ENCODE measurements at regions not wholly inside any gene's neighbourhood (a gene's known extent, or its start where the extent isn't known, plus 50 kb on each side); places are given as distances from the start of the nearest gene placed in this dataset.

GRCh38 chr4:166502660-166503059 lies 629.6 kb downstream of the TLL1 start (continued):
- no peak for TF ChIP-seq KLF17 (tag by site-specific recombination; IDR thresholded peaks at IDR 0.05)

- TF ChIP-seq ZFP41 (tag by site-specific recombination; IDR thresholded peaks at IDR 0.05; ENCODE audit: borderline replicate concordance), result no peak
- no peak for TF ChIP-seq ZBTB44 (tag by site-specific recombination; IDR thresholded peaks at IDR 0.05)
- no peak for TF ChIP-seq ZBTB7A (tag by site-specific recombination; IDR thresholded peaks at IDR 0.05; ENCODE audit: low read depth)
- TF ChIP-seq KLF8 (tag by site-specific recombination; IDR thresholded peaks at IDR 0.05), result no peak
- TF ChIP-seq ZNF121 (tag by site-specific recombination; IDR thresholded peaks at IDR 0.05), result no peak
- TF ChIP-seq ZNF692 (tag by site-specific recombination; IDR thresholded peaks at IDR 0.05), result no peak
- POLR2A ChIA-PET, result no interaction called here
- H3K9me3 ChIP-seq (ENCODE audit: control insufficient read depth, insufficient read depth, low read depth, low read length), result no peaks in the 10 kb centered on the region
These were observed 633.0 kb downstream of the TLL1 start for GRCh38 chr4:166506051-166506450.

GRCh38 chr4:166512267-166512666 lies 639.2 kb downstream of the TLL1 start:
- TF ChIP-seq ZNF510 (tag by site-specific recombination; IDR thresholded peaks at IDR 0.05; ENCODE audit: insufficient replicate concordance) (no peak), ZNF501 (tag by site-specific recombination; IDR thresholded peaks at IDR 0.05) (no peak), ZNF239 (tag by site-specific recombination; IDR thresholded peaks at IDR 0.05) (no peak), ZNF791 (tag by site-specific recombination; IDR thresholded peaks at IDR 0.05) (no peak), ZNF747 (tag by site-specific recombination; IDR thresholded peaks at IDR 0.05) (no peak), ZBTB20 (tag by site-specific recombination; IDR thresholded peaks at IDR 0.05) (no peak), KLF8 (tag by site-specific recombination; IDR thresholded peaks at IDR 0.05) (no peak), BCL11B (tag by site-specific recombination; IDR thresholded peaks at IDR 0.05; ENCODE audit: low read depth) (no peak), ZNF596 (tag by site-specific recombination; IDR thresholded peaks at IDR 0.05) (no peak), ZFHX2 (tag by site-specific recombination; conservative IDR thresholded peaks at IDR 0.05) (no peak), ZNF19 (tag by site-specific recombination; IDR thresholded peaks at IDR 0.05; ENCODE audit: low read depth) (no peak), ZNF366 (tag by site-specific recombination; conservative IDR thresholded peaks at IDR 0.05) (no peak)
- CTCF ChIA-PET, result no interaction called here
- Histone ChIP-seq H3K9me3 (ENCODE audit: control insufficient read depth, insufficient read depth, low read depth, low read length) (no peaks in the 10 kb centered on the region), H3K27ac (ENCODE audit: extremely low read depth, low read depth, low read length) (no peak overlapping the region), H3K4me3 (ENCODE audit: low read depth, low read length) (no peak overlapping the region), H3K4me1 (ENCODE audit: control insufficient read depth, insufficient read depth, low read length) (no peaks in the 10 kb centered on the region), H3K36me3 (ENCODE audit: control insufficient read depth in 2 of 2, insufficient read depth in 1 of 2, low read length in 2 of 2) (no peaks in the 10 kb centered on the region)
- POLR2A ChIA-PET, result no interaction called here

More at GRCh38 chr4:166506051-166506450, 633.0 kb downstream of the TLL1 start:
- Histone ChIP-seq H3K36me3 (ENCODE audit: control insufficient read depth in 2 of 2, insufficient read depth in 1 of 2, low read length in 2 of 2) (no peaks in the 10 kb centered on the region), H3K27ac (ENCODE audit: extremely low read depth, low read depth, low read length) (no peak overlapping the region), H3K4me1 (ENCODE audit: control insufficient read depth, insufficient read depth, low read length) (no peaks in the 10 kb centered on the region), H3K4me3 (ENCODE audit: low read depth, low read length) (no peak overlapping the region)
- CTCF ChIA-PET, result no interaction called here

GRCh38 chr4:166518315-166518714 lies 645.3 kb downstream of the TLL1 start:
- no peak overlapping the region for H3K4me3 ChIP-seq (ENCODE audit: low read depth, low read length)
- ChIA-PET POLR2A (no interaction called here), CTCF (no interaction called here)
- no peaks in the 10 kb centered on the region for H3K4me1 ChIP-seq (ENCODE audit: control insufficient read depth, insufficient read depth, low read length)
- no peaks in the 10 kb centered on the region for H3K9me3 ChIP-seq (ENCODE audit: control insufficient read depth, insufficient read depth, low read depth, low read length)
- H3K27ac ChIP-seq (ENCODE audit: extremely low read depth, low read depth, low read length), result no peak overlapping the region
- TF ChIP-seq ZNF623 (tag by site-specific recombination; IDR thresholded peaks at IDR 0.05) (no peak), GLIS1 (tag by site-specific recombination; IDR thresholded peaks at IDR 0.05) (no peak)
- no peaks in the 10 kb centered on the region for H3K36me3 ChIP-seq (ENCODE audit: control insufficient read depth in 2 of 2, insufficient read depth in 1 of 2, low read length in 2 of 2)
